CD14-positive monocyte (primary cell): ENCODE measurements at regions not wholly inside any gene's neighbourhood (a gene's known extent, or its start where the extent isn't known, plus 50 kb on each side); places are given as distances from the start of the nearest gene placed in this dataset.

Experiments used
- DNase-seq, 3 donors: peaks; one replicate each; pipeline ENCODE4 v3.0.0-alpha.2; 2011 to 2022
- H2AFZ ChIP-seq: 2 replicates; pipeline ENCODE4 v1.6.0; 2012; ENCODE audit warnings: mild to moderate bottlenecking, low read depth, low read length, inconsistent platforms; ENCODE audit not compliant: insufficient read depth, poor library complexity, severe bottlenecking
- H3K27ac ChIP-seq, 2 donors: 1 replicate in 1 of 2; 2 replicates in 1 of 2; pipeline ENCODE4 v1.5.1; 2012 to 2013; ENCODE audit warnings: low read length in 2 of 2, control low read depth in 1 of 2, inconsistent platforms in 1 of 2, low read depth in 1 of 2, mild to moderate bottlenecking in 1 of 2
- H3K27me3 ChIP-seq, 2 donors: one replicate each; pipeline versions ENCODE4 v1.6.0 to v1.6.1; 2011 to 2013; ENCODE audit warnings: low read length in 2 of 2; ENCODE audit not compliant: control insufficient read depth in 2 of 2, insufficient read depth in 2 of 2
- H3K36me3 ChIP-seq, 2 donors: replicated peaks in 1 of 2; 1 replicate in 1 of 2; 2 replicates in 1 of 2; pipeline versions ENCODE4 v1.5.1 to v1.6.1; 2012 to 2013; ENCODE audit warnings: low read length in 2 of 2, control low read depth in 1 of 2, inconsistent platforms in 1 of 2, mild to moderate bottlenecking in 1 of 2; ENCODE audit not compliant: insufficient read depth in 2 of 2, control insufficient read depth in 1 of 2
- H3K4me1 ChIP-seq, 2 donors: 1 replicate in 1 of 2; 2 replicates in 1 of 2; pipeline versions ENCODE4 v1.5.1 to v1.6.1; 2012 to 2013; ENCODE audit warnings: low read length in 2 of 2, control low read depth in 1 of 2, inconsistent platforms in 1 of 2, mild to moderate bottlenecking in 1 of 2, moderate library complexity in 1 of 2; ENCODE audit not compliant: insufficient read depth in 2 of 2, control insufficient read depth in 1 of 2
- H3K4me2 ChIP-seq: replicated peaks from 2 replicates; pipeline ENCODE3; 2012; ENCODE audit warnings: low read length, moderate library complexity, mild to moderate bottlenecking; ENCODE audit not compliant: poor library complexity, severe bottlenecking; ENCODE audit errors: extremely low read depth
- H3K4me3 ChIP-seq, 3 experiments: fragments of 200-600 bp in 1 of 3; sonication (generic) in 1 of 3; replicated peaks in 1 of 3; 1 replicate in 2 of 3; 2 replicates in 1 of 3; pipeline ENCODE4 v1.5.1; 2011 to 2013; ENCODE audit warnings: low read length in 3 of 3, mild to moderate bottlenecking in 3 of 3, control low read depth in 2 of 3, low read depth in 2 of 3, inconsistent platforms in 1 of 3, moderate library complexity in 1 of 3
- H3K79me2 ChIP-seq: 2 replicates; pipeline ENCODE4 v1.6.0; 2012; ENCODE audit warnings: mild to moderate bottlenecking, control low read depth, inconsistent platforms, low read length, moderate library complexity; ENCODE audit not compliant: insufficient read depth
- H3K9ac ChIP-seq: 2 replicates; pipeline ENCODE4 v1.6.0; 2017; ENCODE audit warnings: low read length, mild to moderate bottlenecking; ENCODE audit not compliant: insufficient read depth, poor library complexity, severe bottlenecking
- H3K9me3 ChIP-seq, 2 donors: replicated peaks in 1 of 2; 1 replicate in 1 of 2; 2 replicates in 1 of 2; pipeline versions ENCODE4 v1.5.1 to v1.6.1; 2012 to 2013; ENCODE audit warnings: low read length in 2 of 2, control low read depth in 1 of 2; ENCODE audit not compliant: control insufficient read depth in 1 of 2, insufficient read depth in 1 of 2
- H4K20me1 ChIP-seq: 2 replicates; pipeline ENCODE4 v1.6.0; 2012; ENCODE audit warnings: mild to moderate bottlenecking, low read length, control low read depth, moderate library complexity; ENCODE audit not compliant: insufficient read depth
- H3K27ac Mint-ChIP-seq, 7 donors: one replicate each; pipeline ENCODE4 v1.8.0; 2020; ENCODE audit warnings: mild to moderate bottlenecking in 7 of 7, mixed read lengths in 7 of 7, moderate library complexity in 6 of 7, inconsistent platforms in 2 of 7
- H3K27me3 Mint-ChIP-seq, 3 donors: one replicate each; pipeline ENCODE4 v1.8.0; 2021 to 2022; ENCODE audit warnings: low read depth in 3 of 3, mild to moderate bottlenecking in 3 of 3, mixed read lengths in 3 of 3, moderate library complexity in 3 of 3, inconsistent platforms in 1 of 3
- H3K36me3 Mint-ChIP-seq, 2 donors: one replicate each; pipeline ENCODE4 v1.8.0; 2020; ENCODE audit warnings: mixed read lengths in 2 of 2, inconsistent platforms in 1 of 2, mild to moderate bottlenecking in 1 of 2
- H3K4me1 Mint-ChIP-seq: one replicate; pipeline ENCODE4 v1.8.0; 2020; ENCODE audit warnings: mild to moderate bottlenecking, mixed read lengths
- H3K4me3 Mint-ChIP-seq, 2 donors: one replicate each; pipeline ENCODE4 v1.8.0; 2020; ENCODE audit warnings: mild to moderate bottlenecking in 2 of 2, mixed read lengths in 2 of 2, moderate library complexity in 1 of 2
- H3K9me3 Mint-ChIP-seq, 7 donors: one replicate each; pipeline ENCODE4 v1.8.0; 2020 to 2022; ENCODE audit warnings: mixed read lengths in 7 of 7, mild to moderate bottlenecking in 6 of 7, moderate library complexity in 6 of 7, inconsistent platforms in 2 of 7
- CTCF ChIP-seq: fragments of 200-600 bp; IDR thresholded peaks from one replicate; pipeline ENCODE4 v1.8.0; 2022; ENCODE audit warnings: antibody characterized with exemption, mild to moderate bottlenecking
- WGBS: methylation state at CpG from one replicate; pipeline ENCODE4 v1.1.5; 2013; ENCODE audit warnings: missing lambda C conversion rate; ENCODE audit not compliant: insufficient coverage; 5-methylcytosine and 5-hydroxymethylcytosine counted together
- intact Hi-C, 2 donors: fragments of 100-400 bp; cut with micrococcal nuclease; formaldehyde crosslinking; loops; one replicate each; pipeline versions ENCODE4 v1.15.0 to v1.15.1; 2023

GRCh38 chr3:59133311-59133710 is 83.5 kb upstream of the CFAP20DC start:
- DNase-seq, result no peak
- Histone ChIP-seq H2AFZ (no peak overlapping the region), H3K4me1 (peaks cover 4 to 8% of the 10 kb centered on the region in 2 donors), H3K79me2 (no peaks in the 10 kb centered on the region), H3K4me3 (no peak overlapping the region), H3K9ac (no peak overlapping the region), H3K36me3 (no peaks in the 10 kb centered on the region), H3K27me3 (no peaks in the 10 kb centered on the region), H3K27ac (no peak overlapping the region), H4K20me1 (no peaks in the 10 kb centered on the region), H3K9me3 (no peaks in the 10 kb centered on the region), H3K4me2 (no peak overlapping the region)
- no CpG with 5 or more reads among the region's 4 CpGs for WGBS
- H3K4me3 Mint-ChIP-seq, result no peak overlapping the region
- intact Hi-C loops, result no loop called here
- H3K4me1 Mint-ChIP-seq, result peaks cover 7% of the 10 kb centered on the region
- H3K27me3 Mint-ChIP-seq, result no peaks in the 10 kb centered on the region
- no peak overlapping the region for H3K27ac Mint-ChIP-seq
- TF ChIP-seq CTCF, result no peak
- H3K9me3 Mint-ChIP-seq, result peaks cover 0 to 2% (median 0%) of the 10 kb centered on the region in 7 donors
- no peaks in the 10 kb centered on the region for H3K36me3 Mint-ChIP-seq

- no peaks in the 10 kb centered on the region for H3K36me3 ChIP-seq
- no peak overlapping the region for H3K4me2 ChIP-seq
- no peak overlapping the region for H3K4me3 ChIP-seq
- H3K4me1 Mint-ChIP-seq, result peaks cover 7% of the 10 kb centered on the region
- WGBS, result 100% methylated on average over 1 of the region's 3 CpGs
- peaks cover 0 to 4% (median 0%) of the 10 kb centered on the region in 7 donors for H3K9me3 Mint-ChIP-seq
- H2AFZ ChIP-seq, result no peak overlapping the region
- no peak overlapping the region for H3K27ac Mint-ChIP-seq
- no peaks in the 10 kb centered on the region for H3K27me3 ChIP-seq
- H3K27ac ChIP-seq, result no peak overlapping the region
- TF ChIP-seq CTCF, result no peak
- H3K36me3 Mint-ChIP-seq, result no peaks in the 10 kb centered on the region
- H3K9me3 ChIP-seq, result no peaks in the 10 kb centered on the region
- H3K4me1 ChIP-seq, result peaks cover 4 to 8% of the 10 kb centered on the region in 2 donors
- no peak overlapping the region for H3K9ac ChIP-seq
- H3K79me2 ChIP-seq, result no peaks in the 10 kb centered on the region
- no peak overlapping the region for H3K4me3 Mint-ChIP-seq
- intact Hi-C loops, result no loop called here
- no peaks in the 10 kb centered on the region for H3K27me3 Mint-ChIP-seq
- no peak for DNase-seq
- H4K20me1 ChIP-seq, result no peaks in the 10 kb centered on the region
Observed at GRCh38 chr3:59131016-59131766, 81.4 kb upstream of the CFAP20DC start.
